ENCODE measurements at regions not wholly inside any gene's neighbourhood (a gene's known extent, or its start where the extent isn't known, plus 50 kb on each side); places are given as distances from the start of the nearest gene placed in this dataset.

- peaks cover 27% of the 10 kb centered on the region for H3K4me1 Mint-ChIP-seq (ENCODE audit: low read depth)
- no peak overlapping the region for H3K27ac Mint-ChIP-seq (ENCODE audit: unreplicated experiment)
- H3K9me3 Mint-ChIP-seq (ENCODE audit: low read depth), result no peaks in the 10 kb centered on the region
- no peak for TF ChIP-seq CTCF (IDR thresholded peaks at IDR 0.05)
- no peak for DNase-seq (ENCODE audit: low spot score)
- no peaks in the 10 kb centered on the region for H3K36me3 Mint-ChIP-seq (ENCODE audit: low read depth)
- H3K4me3 Mint-ChIP-seq (ENCODE audit: unreplicated experiment), result no peak overlapping the region
- no peaks in the 10 kb centered on the region for H3K27me3 Mint-ChIP-seq (ENCODE audit: low read depth)
Observed at GRCh38 chr3:23669541-23670255, 136.1 kb upstream of the UBE2E1 start.

DNA sequence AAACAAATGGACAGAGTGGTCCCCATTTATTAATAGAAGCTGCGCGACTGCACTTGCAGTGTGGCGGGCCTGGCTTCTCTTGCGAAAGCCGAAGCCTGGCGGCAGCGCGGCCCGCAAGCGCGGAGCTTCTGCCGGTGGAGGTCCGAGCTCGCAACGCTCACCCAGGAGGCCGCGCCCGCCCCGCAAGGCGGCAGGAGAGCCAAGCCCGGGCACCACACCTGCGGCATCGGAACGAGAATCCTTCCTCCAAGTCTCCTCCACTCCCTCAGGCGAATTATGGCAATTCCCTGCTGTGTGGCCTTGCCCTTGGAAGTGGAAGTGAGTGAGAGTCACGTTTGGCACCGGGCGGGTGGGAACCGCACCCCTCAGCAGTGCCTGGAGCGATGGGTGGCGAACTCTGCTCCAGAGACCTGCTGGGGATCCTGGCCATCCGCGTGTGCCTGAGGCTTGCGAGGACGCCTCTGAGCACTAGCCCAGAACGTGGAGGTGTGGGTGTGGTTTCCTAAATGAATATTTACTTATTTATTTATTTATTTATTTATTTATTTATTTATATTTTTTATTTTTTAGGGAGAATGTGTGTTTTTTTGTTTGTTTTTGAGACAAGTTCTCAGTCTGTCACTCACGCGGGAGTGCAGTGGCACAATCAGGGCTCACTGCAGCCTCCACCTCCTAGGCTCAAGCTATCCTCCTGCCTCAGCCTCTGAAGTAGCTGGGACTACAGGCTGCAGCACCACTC lies 133.7 kb upstream of the UBE2E1 start:
- H3K9me3 Mint-ChIP-seq (ENCODE audit: low read depth), result no peaks in the 10 kb centered on the region
- DNase-seq (ENCODE audit: low spot score), result no peak
- H3K27ac Mint-ChIP-seq (ENCODE audit: unreplicated experiment), result no peak overlapping the region
- no peak overlapping the region for H3K4me3 Mint-ChIP-seq (ENCODE audit: unreplicated experiment)
- peaks cover 27% of the 10 kb centered on the region for H3K4me1 Mint-ChIP-seq (ENCODE audit: low read depth)
- no peak for TF ChIP-seq CTCF (IDR thresholded peaks at IDR 0.05)
- no peaks in the 10 kb centered on the region for H3K36me3 Mint-ChIP-seq (ENCODE audit: low read depth)
- H3K27me3 Mint-ChIP-seq (ENCODE audit: low read depth), result no peaks in the 10 kb centered on the region

DNA sequence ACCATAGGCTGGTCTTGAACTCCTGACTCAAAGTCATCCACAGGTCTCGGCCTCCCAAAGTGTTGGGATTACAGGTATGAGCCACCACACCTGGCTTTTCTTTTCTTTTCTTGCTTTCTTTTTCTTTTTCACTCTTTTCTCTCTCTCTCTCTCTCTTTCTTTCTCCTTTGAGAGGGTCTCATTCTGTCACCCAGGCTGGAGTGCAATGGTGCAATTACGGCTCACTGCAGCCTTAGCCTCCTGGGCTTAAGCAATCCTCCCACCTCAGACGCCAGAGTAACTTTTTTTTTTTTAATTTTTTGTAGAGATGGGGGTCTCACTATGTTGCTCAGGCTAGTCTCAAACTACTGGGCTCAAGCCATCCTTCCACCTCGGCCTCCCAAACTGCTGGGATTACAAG lies 133.1 kb upstream of the UBE2E1 start:
- H3K4me1 Mint-ChIP-seq (ENCODE audit: low read depth), result peaks cover 23% of the 10 kb centered on the region
- no peak for DNase-seq (ENCODE audit: low spot score)
- no peak overlapping the region for H3K4me3 Mint-ChIP-seq (ENCODE audit: unreplicated experiment)
- H3K9me3 Mint-ChIP-seq (ENCODE audit: low read depth), result no peaks in the 10 kb centered on the region
- H3K36me3 Mint-ChIP-seq (ENCODE audit: low read depth), result no peaks in the 10 kb centered on the region
- H3K27me3 Mint-ChIP-seq (ENCODE audit: low read depth), result no peaks in the 10 kb centered on the region
- H3K27ac Mint-ChIP-seq (ENCODE audit: unreplicated experiment), result no peak overlapping the region
- TF ChIP-seq CTCF (IDR thresholded peaks at IDR 0.05), result no peak

GRCh38 chr3:23675010-23675409 lies 130.7 kb upstream of the UBE2E1 start:
- TF ChIP-seq CTCF (IDR thresholded peaks at IDR 0.05), result no peak
- no peak for DNase-seq (ENCODE audit: low spot score)
- H3K27me3 Mint-ChIP-seq (ENCODE audit: low read depth), result no peaks in the 10 kb centered on the region
- H3K4me1 Mint-ChIP-seq (ENCODE audit: low read depth), result peaks cover 4% of the 10 kb centered on the region
- no peak overlapping the region for H3K4me3 Mint-ChIP-seq (ENCODE audit: unreplicated experiment)
- H3K9me3 Mint-ChIP-seq (ENCODE audit: low read depth), result peaks cover 6% of the 10 kb centered on the region
- no peaks in the 10 kb centered on the region for H3K36me3 Mint-ChIP-seq (ENCODE audit: low read depth)
- no peak overlapping the region for H3K27ac Mint-ChIP-seq (ENCODE audit: unreplicated experiment)

DNA sequence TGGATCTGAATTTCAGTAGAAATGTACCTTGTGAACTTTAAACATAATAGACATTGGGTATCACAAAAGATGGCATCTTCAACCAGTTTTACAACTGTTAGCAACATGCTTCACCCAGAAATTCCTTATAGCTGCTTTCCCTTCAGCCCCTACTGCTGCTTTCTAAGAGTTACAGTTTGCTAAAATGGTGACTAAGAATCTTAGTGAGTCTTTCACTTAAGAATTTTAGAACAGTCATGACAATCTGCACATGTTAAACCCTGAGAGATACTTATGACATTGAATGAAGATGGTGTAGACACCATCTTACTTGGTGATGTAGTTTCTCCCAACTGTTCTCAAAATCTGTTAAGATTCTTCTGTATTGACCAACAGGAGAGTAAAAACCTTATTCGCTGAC lies 129.7 kb upstream of the UBE2E1 start:
- no peaks in the 10 kb centered on the region for H3K36me3 Mint-ChIP-seq (ENCODE audit: low read depth)
- H3K27me3 Mint-ChIP-seq (ENCODE audit: low read depth), result no peaks in the 10 kb centered on the region
- H3K4me1 Mint-ChIP-seq (ENCODE audit: low read depth), result no peaks in the 10 kb centered on the region
- H3K9me3 Mint-ChIP-seq (ENCODE audit: low read depth), result peaks cover 6% of the 10 kb centered on the region
- DNase-seq (ENCODE audit: low spot score), result no peak
- no peak overlapping the region for H3K27ac Mint-ChIP-seq (ENCODE audit: unreplicated experiment)
- no peak for TF ChIP-seq CTCF (IDR thresholded peaks at IDR 0.05)
- no peak overlapping the region for H3K4me3 Mint-ChIP-seq (ENCODE audit: unreplicated experiment)

All from chondrocyte (in vitro differentiated cells).